MV-4-11 (cell line): ENCODE measurements at regions not wholly inside any gene's neighbourhood (a gene's known extent, or its start where the extent isn't known, plus 50 kb on each side); places are given as distances from the start of the nearest gene placed in this dataset.

ENCODE experiments used
- DNase-seq: peaks from one replicate; lab custom pipeline; 2025; lab: John Stamatoyannopoulos, UW

GRCh38 chr16:79497606-79498350 is 102.8 kb downstream of the MAF start:
- peak; percentile 31 for DNase-seq

GRCh38 chr16:79493911-79494310 is 106.6 kb downstream of the MAF start:
- no peak for DNase-seq

DNA sequence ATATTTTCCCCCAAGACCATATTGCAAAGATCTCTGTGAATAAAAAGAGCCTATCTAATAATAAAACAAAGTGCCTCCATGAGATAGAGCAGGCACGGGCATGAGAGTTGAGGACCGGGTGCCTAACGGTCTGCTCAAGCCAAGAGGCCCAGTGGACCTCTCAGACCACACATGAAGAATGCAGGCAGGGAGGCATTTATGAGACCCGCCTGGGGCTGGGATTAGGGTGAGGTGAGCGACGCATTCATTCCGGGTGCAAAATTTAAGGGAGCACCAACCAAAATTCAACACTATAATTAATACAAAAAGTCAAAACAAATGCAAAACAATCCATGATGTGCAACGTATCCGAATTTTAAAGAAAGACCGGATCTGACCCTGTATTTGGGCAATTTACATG is 108.5 kb downstream of the MAF start:
- no peak for DNase-seq

GRCh38 chr16:79485020-79485419 is 115.5 kb downstream of the MAF start:
- no peak for DNase-seq

DNA sequence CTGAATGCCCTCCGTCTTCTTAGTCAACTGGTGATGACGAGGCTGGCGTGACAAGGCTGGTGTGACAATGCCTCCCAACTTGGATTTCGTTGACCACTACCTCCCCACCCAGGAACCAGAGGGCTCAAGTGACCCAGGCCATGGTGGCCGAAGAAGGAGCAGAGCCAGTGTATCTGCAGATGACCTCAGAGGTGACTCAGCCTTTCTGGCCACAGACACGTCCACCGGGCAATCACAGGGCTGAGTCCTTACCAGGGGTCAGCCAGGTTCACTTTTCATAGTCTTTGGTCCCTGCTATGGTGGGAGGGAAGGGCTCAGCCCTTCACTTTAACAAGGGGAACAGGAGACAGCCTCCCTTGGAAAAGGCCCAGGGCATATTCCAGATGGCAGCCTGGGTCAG is 116.3 kb downstream of the MAF start:
- DNase-seq = no peak

GRCh38 chr16:79483336-79483735 is 117.2 kb downstream of the MAF start:
- DNase-seq = peak; percentile 21

DNA sequence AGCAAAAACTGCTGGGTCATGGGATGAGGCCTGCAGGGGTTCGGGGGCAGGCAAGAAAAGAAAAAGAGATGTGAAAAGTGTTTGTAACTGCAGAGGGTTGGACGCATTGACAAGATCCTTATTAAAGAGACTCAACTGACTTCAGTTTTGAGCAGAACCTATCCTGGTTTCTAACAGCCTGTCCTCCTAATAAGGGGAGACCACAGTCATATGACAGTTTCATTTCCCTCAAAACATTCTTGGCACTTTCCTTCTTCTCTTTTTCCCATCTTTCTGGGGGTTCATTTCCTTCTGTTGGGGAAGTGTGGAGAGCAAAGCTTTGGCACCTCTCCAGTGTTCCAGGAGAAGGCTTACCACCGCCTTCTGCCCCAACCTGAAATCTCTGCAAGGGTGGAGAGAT is 118.5 kb downstream of the MAF start:
- peak; percentile 84 for DNase-seq

DNA sequence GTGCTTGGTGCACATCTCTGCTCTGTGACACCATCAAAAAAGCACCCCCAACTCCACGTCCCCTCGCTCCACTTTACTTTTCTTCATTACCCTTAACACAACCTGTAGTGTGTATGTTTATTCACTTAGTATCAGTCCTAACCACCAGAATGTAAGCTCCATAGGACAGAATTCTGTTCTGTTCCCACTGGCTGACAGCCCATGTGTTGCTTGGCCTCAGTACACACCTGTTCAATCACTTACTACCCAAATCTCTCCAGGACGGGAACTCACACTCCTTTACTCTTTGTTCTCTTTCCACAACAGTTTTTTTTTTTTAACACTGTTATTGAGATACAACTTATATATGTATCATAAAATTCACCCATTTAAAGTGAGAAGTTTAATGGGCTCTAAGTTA is 119.6 kb downstream of the MAF start:
- DNase-seq = no peak

- DNase-seq = no peak
Observed at GRCh38 chr16:79480056-79480455, 120.5 kb downstream of the MAF start.

DNA sequence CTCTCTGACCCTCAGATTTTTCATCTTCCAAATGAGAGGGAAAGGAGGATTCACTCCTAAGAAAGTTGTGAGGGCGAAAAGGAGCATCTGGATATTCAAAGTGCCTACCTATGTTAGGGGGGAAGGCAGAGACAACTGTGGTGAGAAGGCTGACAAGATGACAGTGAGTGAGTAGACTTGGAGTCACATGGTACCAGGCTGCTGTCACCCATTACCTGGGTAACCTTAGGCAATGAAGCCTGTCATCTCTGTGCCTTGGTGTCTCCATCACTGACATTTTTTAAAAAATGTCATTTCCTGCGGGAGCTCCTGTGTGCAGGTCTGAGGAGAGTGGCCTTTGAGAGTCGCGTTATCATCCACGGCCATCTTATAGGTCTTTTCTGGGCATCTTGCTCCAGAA is 124.0 kb downstream of the MAF start:
- no peak for DNase-seq

- DNase-seq = no peak
Observed at GRCh38 chr16:79475841-79476240, 124.7 kb downstream of the MAF start.

DNA sequence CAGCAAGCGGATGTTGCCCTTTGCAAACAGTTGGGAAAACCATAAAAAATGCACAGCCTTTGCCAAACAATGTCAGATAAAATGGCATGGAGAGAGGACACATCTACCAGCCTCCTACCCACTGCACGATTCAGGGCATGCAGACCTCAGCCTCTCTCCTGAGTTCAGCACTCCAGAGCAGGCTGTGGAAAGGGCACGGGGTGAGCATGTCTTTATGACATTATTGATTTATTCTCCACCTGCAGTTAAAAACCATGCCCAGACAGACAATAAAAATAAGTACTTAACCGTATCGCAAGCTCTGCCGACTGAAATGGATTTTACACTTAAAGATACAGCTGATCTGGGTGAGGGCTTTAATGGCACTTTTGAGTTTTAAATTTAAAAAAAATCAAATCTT is 127.1 kb downstream of the MAF start:
- no peak for DNase-seq

GRCh38 chr16:79472426-79472825 is 128.1 kb downstream of the MAF start:
- DNase-seq = no peak

DNA sequence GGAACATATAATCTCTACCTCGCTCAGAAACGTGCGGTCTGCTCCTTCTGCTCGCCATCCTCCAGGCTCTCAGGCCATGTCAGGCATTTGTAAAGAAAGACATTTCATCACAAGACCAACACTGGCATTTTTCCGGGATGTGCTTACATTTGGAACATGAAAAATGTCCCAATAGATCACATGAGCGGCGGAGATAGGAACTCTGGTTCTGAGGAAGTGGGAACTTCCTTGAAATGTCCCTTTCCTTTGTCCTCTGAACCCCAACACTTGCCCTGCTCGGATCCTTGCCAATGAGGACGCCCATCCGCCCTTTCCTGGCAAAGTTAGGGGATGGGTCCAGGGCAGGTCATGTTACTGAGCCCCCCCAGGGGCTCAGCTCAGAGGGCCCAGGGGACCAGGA is 130.5 kb downstream of the MAF start:
- no peak for DNase-seq

GRCh38 chr16:79468631-79469030 is 131.9 kb downstream of the MAF start:
- no peak for DNase-seq

DNA sequence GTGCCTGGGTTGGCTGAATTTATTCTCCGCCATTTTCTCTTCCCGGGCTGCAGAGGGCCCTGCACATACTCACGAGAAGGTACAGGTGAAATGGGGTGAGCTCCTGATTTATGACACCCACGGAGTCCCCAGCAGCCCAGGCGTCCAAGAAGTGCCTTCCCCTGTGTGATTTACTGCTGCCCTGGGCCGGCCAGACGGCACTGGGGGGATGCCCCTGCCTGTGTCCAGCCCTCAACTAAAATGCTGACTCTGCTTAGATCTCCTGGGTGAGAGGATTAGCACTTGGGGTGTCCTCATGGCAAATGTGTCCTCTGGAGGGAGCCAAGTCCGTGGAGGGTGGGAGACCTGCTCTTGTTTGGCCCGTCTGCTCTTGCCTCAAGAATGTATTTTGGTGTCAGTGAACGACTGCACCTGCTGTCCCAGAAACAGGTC is 132.4 kb downstream of the MAF start:
- DNase-seq = no peak

DNA sequence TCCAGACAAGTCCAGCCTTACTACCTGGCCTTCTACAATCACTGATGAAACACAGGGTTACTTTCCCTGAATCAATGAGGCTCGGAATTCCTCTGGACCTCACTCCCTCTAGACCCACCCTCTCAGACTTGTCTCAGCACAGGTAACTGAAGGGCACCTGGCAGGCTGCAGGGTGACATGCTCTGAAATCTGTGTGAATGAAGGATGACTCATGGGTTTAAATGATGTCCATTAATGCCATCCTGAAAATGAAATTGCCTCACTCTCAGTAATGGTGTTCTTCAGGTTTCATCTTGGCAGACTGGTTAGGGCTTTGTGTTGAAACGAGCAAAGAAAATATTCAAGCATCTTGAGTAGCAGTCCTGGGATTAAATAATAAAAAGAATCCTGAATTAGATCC is 134.4 kb downstream of the MAF start:
- no peak for DNase-seq

DNA sequence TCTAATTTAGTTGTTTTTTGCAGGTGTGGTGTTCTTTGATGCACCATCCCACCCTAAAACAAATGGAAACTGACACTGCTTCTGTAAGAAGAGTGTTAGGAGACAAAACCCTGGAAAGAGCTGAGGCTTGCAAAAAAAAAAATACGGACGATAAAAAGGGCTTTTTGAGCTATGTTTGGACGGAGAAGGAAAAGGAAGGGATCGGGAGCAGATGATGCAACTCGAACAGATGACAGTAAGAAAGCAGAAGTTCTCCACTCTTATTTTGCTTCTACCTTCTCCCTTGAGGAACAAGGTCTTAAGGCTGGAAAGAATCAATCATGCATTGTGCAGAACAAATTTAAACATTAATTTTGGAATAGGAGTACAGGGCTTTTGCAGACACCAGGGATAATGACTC is 136.7 kb downstream of the MAF start:
- peak; percentile 63 for DNase-seq

GRCh38 chr16:79456036-79456435 is 144.5 kb downstream of the MAF start:
- no peak for DNase-seq

DNA sequence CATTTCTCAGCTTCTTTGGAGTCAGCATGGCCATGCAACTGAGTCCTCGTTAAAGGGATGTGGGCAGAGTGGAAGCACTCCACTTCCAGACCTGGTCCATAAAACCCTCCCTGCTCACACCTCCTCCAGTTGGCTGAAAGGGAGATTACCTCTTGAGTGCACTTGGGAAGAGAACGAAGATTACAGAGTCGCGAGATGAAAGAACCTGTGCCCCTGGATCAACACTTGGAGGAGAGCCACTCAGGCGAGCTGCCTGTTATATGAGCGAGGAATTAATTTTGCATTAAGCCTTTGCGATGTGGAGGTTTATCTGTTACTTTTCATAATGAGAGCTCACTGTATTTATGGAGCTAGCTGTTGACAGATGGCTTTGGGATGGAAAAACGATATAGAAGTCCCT is 147.9 kb downstream of the MAF start:
- DNase-seq = no peak

GRCh38 chr16:79451196-79451816 is 149.2 kb downstream of the MAF start:
- DNase-seq = peak; percentile 99

GRCh38 chr16:79449900-79450299 is 150.6 kb downstream of the MAF start:
- no peak for DNase-seq

DNA sequence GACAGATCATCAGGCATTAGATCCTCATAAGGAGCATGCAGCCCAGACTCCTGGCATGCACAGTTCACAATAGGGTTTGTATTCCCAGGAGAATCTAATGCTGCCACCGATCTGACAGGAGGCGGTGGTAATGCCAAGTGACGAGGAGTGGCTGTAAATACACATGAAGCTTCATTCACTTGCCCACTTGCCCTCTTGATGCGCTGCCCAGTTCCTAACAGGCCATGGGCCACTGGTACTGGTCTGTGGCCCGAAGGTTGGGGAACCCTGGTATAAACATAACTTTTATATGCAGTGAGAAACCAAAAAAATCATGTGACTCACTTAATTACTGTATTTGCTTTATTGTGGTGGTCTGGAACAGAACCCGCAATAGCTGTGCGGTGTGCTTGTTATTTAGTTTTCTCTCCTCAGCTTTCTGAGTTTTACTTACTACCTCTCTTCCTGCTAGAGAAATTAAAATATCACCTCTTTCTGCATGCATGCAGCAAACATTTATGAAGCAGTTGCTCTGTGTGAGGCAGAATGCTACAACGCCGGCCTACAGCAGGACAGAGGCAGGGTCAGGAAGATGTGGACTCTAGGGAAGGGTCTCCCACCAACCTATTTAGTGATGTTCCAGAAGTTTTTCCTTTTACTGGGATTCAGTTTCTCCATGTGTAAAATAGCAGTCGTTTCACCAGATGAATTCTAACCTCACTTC is 151.3 kb downstream of the MAF start:
- no peak for DNase-seq
